RPMI8226 (cell line): ENCODE measurements at regions not wholly inside any gene's neighbourhood (a gene's known extent, or its start where the extent isn't known, plus 50 kb on each side); places are given as distances from the start of the nearest gene placed in this dataset.
"Not testable (repeated sequence)": the region's sequence is repeated elsewhere in the genome, so short reads cannot be mapped to it uniquely, and the experiment has no call there.

ENCODE experiments used
- DNase-seq: peaks from one replicate; pipeline ENCODE4 v3.0.0-alpha.2; 2015

DNA sequence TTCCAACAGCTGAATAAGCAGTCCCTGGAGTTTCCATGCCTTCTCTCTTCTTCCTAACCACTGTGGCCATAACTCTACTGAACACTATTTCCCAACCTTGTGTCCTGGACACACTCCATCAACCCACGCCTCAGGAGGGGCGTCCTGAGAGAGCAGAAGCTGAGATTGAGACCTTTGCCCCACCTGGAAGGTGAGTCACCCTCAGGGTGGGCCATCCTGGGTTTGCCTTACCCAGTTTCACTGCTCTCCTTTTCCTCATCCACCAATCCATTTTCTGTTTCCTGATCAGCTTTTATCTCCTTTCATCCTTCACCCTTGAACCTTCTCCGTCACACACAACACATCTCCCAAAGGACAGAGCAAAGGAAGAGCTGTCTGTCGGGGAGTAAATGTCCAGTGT, 91.4 kb downstream of the TMEM130 start:
- DNase-seq, result no peak

DNA sequence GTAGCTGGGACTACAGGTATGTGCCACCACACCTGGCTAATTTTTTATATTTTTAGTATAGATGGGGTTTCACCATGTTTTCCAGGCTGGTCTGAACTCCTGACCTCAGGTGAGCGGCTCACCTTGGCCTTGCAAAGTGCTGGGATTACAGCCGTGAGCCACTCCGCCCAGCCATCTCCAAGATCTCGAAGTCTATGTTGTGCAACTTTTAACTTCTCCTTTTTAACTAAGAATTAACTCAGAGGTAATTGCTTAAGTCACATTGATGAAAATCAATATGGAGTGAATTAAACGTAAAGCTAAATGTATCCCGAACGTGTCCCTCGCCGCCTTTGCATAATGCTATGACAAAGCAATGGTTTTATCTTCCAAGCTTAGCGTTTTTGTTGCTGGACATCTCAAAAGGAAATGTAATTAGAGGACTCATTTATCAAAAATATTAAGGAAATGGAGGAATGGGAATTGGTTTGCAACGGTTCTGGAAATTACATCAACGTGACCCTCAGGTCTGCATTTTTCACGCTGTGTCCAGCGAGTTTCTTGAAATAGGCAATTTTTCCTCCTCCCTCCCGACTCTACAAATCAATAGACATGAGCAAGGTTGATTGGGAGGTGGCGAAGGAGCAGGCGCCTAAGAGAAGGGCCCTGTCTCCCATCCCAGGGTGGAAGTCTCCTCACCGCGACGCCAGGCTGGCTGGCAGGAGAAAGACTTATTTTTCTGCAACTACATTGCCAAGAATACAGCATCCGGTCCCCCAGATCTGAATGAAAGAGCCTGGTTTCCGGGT, 89.8 kb downstream of the TMEM130 start:
- no peak for DNase-seq

DNA sequence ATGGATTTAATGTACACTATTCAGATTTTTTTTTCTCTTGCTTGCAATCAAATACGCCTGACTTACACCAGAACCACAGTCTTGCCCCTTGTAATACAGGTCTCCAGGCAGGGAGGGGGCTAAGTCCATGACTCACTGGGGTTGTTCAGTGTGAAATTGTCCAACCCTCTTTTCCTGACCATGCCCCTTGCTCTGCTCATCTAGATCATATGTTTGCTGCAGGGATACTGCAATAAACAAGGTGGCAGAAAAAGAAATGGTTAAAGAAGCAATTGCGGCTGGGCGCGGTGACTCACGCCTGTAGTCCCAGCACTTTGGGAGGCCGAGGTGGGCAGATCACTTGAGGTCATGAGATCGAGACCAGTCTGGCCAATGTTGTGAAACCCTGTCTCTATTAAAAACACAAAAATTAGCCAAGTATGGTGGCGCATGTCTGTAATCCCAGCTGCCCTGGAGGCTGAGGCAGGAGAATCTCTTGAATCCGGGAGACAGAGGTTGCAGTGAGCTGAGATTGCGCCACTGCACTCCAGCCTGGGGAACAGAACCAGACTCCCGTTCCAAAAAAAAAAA, 85.5 kb downstream of the TMEM130 start:
- DNase-seq, result no peak

DNA sequence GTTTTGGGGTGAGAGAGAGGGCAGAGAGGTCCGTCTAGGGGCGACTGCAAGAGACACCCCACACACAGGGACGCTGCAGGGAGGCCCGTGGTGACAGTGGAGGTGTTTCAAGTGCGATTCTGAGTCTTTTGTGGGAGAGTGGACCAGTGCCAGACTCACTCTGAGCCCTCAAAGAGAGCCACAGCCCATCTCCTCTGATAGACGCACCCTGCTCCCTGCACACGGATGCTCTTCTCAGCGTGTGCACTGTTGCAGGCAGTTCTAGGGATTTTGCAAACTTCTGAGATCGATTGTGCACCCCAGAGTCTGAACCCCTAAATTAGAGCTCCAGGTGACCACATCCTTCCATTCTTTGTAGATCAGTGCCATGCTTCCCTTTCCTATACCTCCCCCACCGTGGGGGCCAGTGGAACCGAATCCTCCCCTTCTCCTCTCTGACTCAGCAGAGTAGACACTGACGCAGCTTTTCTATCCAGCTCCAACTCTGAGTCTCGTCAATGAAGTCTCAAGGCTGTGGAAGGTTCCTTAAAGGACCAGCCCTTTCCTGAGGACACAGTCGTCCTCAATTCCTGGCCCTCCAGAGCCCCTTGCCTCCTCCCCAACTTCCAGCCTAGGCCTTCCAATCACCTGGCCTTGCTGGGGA, 83.8 kb downstream of the TMEM130 start:
- DNase-seq, result no peak

DNA sequence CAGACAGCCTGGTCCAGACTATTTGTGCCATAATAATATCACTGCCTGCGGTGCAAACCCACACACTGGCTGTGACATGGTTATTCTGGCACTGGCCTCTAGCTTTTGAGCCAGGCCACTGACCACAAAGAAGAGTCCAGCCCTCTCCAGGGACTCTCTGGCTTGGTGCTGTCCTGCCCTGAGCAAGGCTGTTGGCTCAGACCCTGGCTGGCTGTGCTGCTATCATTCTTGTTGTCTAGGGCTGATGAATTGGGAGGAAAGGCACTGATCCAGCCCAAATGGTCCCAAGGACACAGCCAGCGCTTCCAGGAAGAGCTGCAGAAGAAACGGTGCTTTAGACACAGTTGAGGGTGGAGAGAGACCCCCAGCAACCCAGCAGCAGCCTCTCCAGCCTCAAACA, 80.8 kb downstream of the TMEM130 start:
- DNase-seq, result no peak

DNA sequence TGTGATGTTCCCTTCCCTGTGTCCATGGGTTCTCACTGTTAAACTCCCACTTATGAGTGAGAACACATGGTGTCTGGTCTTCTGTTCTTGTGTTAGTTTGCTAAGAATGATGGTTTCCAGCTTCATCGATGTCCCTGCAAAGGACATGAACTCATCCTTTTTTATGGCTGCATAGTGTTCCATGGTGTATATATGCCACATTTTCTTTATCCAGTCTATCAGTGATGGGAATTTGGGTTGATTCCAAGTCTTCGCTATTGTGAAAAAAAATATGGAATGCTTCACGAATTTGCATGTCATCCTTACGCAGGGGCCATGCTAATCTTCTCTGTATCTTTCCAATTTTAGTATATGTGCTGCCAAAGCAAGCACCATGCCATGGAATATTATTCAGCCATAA, 75.4 kb downstream of the TMEM130 start:
- DNase-seq, result not testable (repeated sequence)

DNA sequence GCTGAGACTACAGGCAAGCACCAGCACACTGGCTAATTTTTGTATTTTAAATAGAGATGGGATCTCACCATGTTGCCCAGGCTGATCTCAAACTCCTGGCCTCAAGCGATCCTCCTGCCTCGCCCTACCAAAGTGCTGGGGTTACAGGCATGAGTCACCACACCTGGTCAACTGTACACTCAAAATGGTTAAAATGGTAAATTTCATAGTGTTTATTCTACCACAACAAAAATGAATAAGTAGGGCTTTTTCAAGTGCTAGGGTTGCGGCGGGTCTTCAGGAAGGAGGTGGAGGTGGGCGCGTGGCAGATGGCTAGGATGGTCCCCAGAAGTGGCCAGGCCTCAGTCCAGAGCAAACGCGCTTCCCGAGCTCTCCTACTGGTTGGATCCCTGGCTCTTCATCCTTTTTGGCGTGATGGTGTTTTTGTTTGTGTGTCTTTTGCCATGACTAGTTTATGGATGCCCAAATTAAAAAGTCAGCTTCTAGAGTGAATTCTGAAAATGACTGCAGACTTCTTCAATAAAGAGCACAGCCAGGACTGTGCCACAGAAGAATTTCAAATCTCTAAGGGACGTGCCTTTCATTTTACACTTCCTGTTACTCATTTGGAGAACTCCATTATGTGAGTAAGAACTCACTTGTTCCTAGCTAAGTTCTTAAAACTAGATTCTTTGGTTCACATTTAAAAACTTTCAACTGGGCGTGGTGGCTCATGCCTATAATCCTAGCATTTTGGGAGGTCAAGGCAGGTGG, 73.9 kb downstream of the TMEM130 start:
- no peak for DNase-seq
